ENCODE measurements at regions not wholly inside any gene's neighbourhood (a gene's known extent, or its start where the extent isn't known, plus 50 kb on each side); places are given as distances from the start of the nearest gene placed in this dataset.
A peak's percentile ranks its signal among the peaks of the same experiment; 100 is the strongest.

GRCh38 chr1:4169991-4170390 lies 269.9 kb upstream of the C1orf174 start:
- TF ChIP-seq EZH2 (IDR thresholded peaks at IDR 0.05), result no peak
- TF ChIP-seq POLR2AphosphoS5 (IDR thresholded peaks at IDR 0.05; ENCODE audit: borderline replicate concordance, low read depth, low read length), result no peak
- no peak for TF ChIP-seq FOXP2 (optimal IDR thresholded peaks at IDR 0.05; ENCODE audit: control extremely low read depth, extremely low read length, insufficient read depth)
- no peak for DNase-seq (ENCODE audit: low read depth, low spot score)
- Histone ChIP-seq H3K9ac (ENCODE audit: insufficient read length) (no peak overlapping the region), H3K27ac (no peak overlapping the region), H3K4me3 (no peak overlapping the region), H3K36me3 (ENCODE audit: insufficient read depth, low read length) (no peaks in the 10 kb centered on the region), H3K9me3 (ENCODE audit: low read depth, low read length) (no peaks in the 10 kb centered on the region)

- no peaks in the 10 kb centered on the region for H3K9me3 ChIP-seq (ENCODE audit: low read depth, low read length)
- H3K9ac ChIP-seq (ENCODE audit: insufficient read length), result no peak overlapping the region
- DNase-seq (ENCODE audit: low read depth, low spot score), result no peak
- no peaks in the 10 kb centered on the region for H3K36me3 ChIP-seq (ENCODE audit: insufficient read depth, low read length)
- no peak overlapping the region for H3K4me3 ChIP-seq
- peak; percentile 20 for TF ChIP-seq EZH2 (IDR thresholded peaks at IDR 0.05)
- no peak for TF ChIP-seq POLR2AphosphoS5 (IDR thresholded peaks at IDR 0.05; ENCODE audit: borderline replicate concordance, low read depth, low read length)
- TF ChIP-seq FOXP2 (optimal IDR thresholded peaks at IDR 0.05; ENCODE audit: control extremely low read depth, extremely low read length, insufficient read depth), result no peak
- H3K27ac ChIP-seq, result no peak overlapping the region
Observed at GRCh38 chr1:4170548-4171340, 270.7 kb upstream of the C1orf174 start.

- Histone ChIP-seq H3K36me3 (ENCODE audit: insufficient read depth, low read length) (no peaks in the 10 kb centered on the region), H3K27ac (no peak overlapping the region), H3K9me3 (ENCODE audit: low read depth, low read length) (no peaks in the 10 kb centered on the region), H3K4me3 (no peak overlapping the region), H3K9ac (ENCODE audit: insufficient read length) (no peak overlapping the region)
- TF ChIP-seq EZH2 (IDR thresholded peaks at IDR 0.05) (no peak), FOXP2 (optimal IDR thresholded peaks at IDR 0.05; ENCODE audit: control extremely low read depth, extremely low read length, insufficient read depth) (no peak), POLR2AphosphoS5 (IDR thresholded peaks at IDR 0.05; ENCODE audit: borderline replicate concordance, low read depth, low read length) (no peak)
- no peak for DNase-seq (ENCODE audit: low read depth, low spot score)
Observed at GRCh38 chr1:4171480-4172450, 271.7 kb upstream of the C1orf174 start.

DNA sequence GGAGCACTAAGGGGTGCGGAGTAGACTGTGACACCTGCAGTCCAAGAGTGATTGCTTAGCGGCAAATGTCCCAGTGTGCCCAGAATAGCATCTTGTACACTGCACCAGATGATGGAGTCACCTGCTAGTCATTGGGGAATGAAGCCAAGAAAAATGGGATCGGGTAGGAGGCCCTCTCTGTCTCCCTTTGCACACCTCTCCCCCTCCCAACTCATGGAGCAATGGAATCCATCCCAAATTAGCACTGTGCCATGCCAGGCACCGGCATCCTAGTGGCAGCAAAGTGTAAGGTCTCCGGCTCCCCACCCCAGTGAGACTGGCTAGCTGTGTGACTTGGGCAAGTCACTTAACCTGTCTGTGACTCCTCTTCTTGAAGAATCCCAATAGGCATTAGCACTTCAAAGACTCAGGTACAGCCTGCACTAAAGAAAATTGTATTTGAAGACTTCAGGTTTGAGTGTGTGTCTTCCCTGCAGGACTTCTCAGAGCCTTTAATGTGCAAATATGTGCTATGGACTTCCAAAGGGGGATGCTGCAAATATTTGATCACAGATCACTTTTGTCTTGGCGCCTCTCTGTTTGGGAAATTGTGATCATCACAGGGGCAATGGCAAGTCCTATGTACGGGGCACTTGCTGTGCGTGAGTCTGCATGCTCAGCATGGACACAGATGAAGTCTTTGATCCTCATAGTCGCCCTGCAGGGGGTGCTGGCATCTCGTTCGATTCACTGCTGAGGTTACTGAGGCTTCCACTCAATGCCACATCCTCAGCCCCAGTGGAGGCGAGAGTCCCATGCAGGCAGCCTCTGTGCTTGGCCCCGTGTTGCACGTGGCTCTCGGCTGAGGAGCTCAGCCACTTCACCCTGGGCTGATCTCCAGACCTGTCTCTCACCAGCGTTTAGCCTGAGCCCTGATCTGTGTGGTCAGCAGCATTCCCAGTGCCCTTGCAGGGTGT lies 272.9 kb upstream of the C1orf174 start:
- Histone ChIP-seq H3K36me3 (ENCODE audit: insufficient read depth, low read length) (no peaks in the 10 kb centered on the region), H3K4me3 (no peak overlapping the region), H3K9ac (ENCODE audit: insufficient read length) (no peak overlapping the region), H3K27ac (no peak overlapping the region), H3K9me3 (ENCODE audit: low read depth, low read length) (no peaks in the 10 kb centered on the region)
- no peak for DNase-seq (ENCODE audit: low read depth, low spot score)
- TF ChIP-seq POLR2AphosphoS5 (IDR thresholded peaks at IDR 0.05; ENCODE audit: borderline replicate concordance, low read depth, low read length) (no peak), EZH2 (IDR thresholded peaks at IDR 0.05) (no peak), FOXP2 (optimal IDR thresholded peaks at IDR 0.05; ENCODE audit: control extremely low read depth, extremely low read length, insufficient read depth) (no peak)

DNA sequence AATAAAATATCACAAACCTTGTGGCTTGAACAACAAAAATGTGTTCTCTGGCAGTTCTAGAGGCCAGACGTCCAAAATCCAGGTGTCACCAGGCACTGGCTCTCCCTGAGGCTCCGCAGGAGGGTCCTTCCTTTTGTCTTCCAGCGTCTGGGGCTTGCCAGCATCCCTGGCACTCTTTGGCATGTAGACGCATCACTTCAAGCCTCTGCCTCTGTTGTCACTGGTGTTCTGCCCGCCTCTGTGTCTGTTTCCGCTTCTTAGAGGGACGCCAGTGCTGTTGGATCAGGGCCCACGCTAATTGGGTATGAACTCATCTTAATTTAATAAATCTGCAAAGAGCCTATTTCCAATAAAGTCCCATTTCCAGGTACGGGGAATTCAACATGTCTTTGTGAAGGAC lies 273.7 kb upstream of the C1orf174 start:
- no peak for DNase-seq (ENCODE audit: low read depth, low spot score)
- Histone ChIP-seq H3K9ac (ENCODE audit: insufficient read length) (no peak overlapping the region), H3K36me3 (ENCODE audit: insufficient read depth, low read length) (no peaks in the 10 kb centered on the region), H3K9me3 (ENCODE audit: low read depth, low read length) (no peaks in the 10 kb centered on the region), H3K27ac (no peak overlapping the region), H3K4me3 (no peak overlapping the region)
- TF ChIP-seq POLR2AphosphoS5 (IDR thresholded peaks at IDR 0.05; ENCODE audit: borderline replicate concordance, low read depth, low read length) (no peak), FOXP2 (optimal IDR thresholded peaks at IDR 0.05; ENCODE audit: control extremely low read depth, extremely low read length, insufficient read depth) (no peak), EZH2 (IDR thresholded peaks at IDR 0.05) (no peak)

DNA sequence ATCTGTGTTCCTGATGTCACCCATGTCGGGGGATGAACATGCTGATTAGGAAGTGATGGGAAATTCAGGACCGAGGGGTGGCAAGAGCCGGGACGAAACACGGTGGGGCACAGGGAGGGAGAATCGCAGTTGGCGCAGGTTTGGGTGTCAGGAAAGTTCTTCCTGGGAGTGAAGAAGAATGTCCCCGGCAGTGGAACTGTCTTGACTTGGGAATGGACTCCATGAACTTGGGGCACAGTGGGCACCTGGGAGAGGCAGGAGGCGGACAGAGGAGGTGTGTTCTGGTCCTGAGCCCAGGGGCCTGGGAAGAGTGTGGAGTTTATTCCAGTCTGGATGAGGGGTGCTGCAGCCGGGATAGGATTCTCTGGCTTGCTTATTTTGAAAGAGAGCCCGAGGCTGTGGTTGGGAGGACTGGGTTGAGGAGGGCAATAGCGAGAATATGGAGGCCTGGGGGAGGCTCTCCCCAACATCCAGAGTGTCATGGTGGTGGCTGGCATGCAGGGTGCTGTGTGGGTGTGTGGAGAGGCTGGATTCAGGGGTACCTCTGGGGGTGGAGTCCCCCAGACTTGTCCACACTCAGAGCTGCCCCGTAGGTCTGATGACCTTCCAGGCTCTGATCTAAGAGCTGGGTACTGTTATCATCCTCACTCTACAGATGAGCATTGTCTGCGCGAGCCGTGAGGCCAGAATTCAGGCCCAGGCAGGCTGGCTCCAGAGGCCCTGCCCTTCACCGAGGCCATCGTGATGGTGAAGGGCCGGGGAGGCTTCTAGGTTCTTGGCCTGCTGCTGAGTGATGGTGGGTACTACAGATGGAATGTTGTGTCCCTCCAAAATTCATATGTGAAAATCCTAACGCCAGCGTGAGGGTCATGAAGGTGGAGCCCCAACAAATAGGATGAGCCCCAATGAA lies 274.5 kb upstream of the C1orf174 start:
- Histone ChIP-seq H3K36me3 (ENCODE audit: insufficient read depth, low read length) (no peaks in the 10 kb centered on the region), H3K9me3 (ENCODE audit: low read depth, low read length) (no peaks in the 10 kb centered on the region), H3K27ac (no peak overlapping the region), H3K4me3 (no peak overlapping the region), H3K9ac (ENCODE audit: insufficient read length) (no peak overlapping the region)
- TF ChIP-seq FOXP2 (optimal IDR thresholded peaks at IDR 0.05; ENCODE audit: control extremely low read depth, extremely low read length, insufficient read depth), result no peak
- TF ChIP-seq EZH2 (IDR thresholded peaks at IDR 0.05), result no peak
- no peak for TF ChIP-seq POLR2AphosphoS5 (IDR thresholded peaks at IDR 0.05; ENCODE audit: borderline replicate concordance, low read depth, low read length)
- no peak for DNase-seq (ENCODE audit: low read depth, low spot score)
